HCT116 (cell line): ENCODE measurements at regions not wholly inside any gene's neighbourhood (a gene's known extent, or its start where the extent isn't known, plus 50 kb on each side); places are given as distances from the start of the nearest gene placed in this dataset.

Experiments used
- ATAC-seq: fragments of 200-7000 bp; cut with Tn5 transposase; 2 replicates; pipeline ENCODE4 v1.9.1; 2020; ENCODE audit warnings: mild to moderate bottlenecking, moderate library complexity
- BruUV-seq: library from RNA; stranded (reverse); fragments of 400-500 nt; replicated peaks from 2 replicates; lab custom pipeline; 2021; lab: Mats Ljungman, UMichigan
- CTCF ChIA-PET: fragments of 300-600 bp; sonication (Branson Sonifier 250); formaldehyde crosslinking; loops from one replicate; lab custom pipeline; 2021; ENCODE audit warnings: antibody characterized with exemption; lab: Charles Lee
- POLR2A ChIA-PET: fragments of 300-600, 350-600 bp; sonication (Branson Sonifier 250); formaldehyde crosslinking; loops from one replicate; lab custom pipeline; 2021; ENCODE audit warnings: antibody characterized with exemption; lab: Charles Lee
- RAD21 ChIA-PET, 2 experiments: fragments of 300-600 bp; sonication (Branson Sonifier 250); formaldehyde crosslinking; loops; one replicate each; lab custom pipeline; 2023; ENCODE audit warnings: low total read pairs in 2 of 2; ENCODE audit not compliant: uncharacterized antibody in 2 of 2, unreplicated experiment in 2 of 2, low non-redundant PET in 1 of 2; lab: Charles Lee
- DNase-seq: peaks from one replicate; pipeline ENCODE4 v3.0.0-alpha.2; 2010; ENCODE audit warnings: low read depth, low spot score
- H2AFZ ChIP-seq: fragments of 200-600 bp; shearing (Covaris generic), sonication (generic); 2 replicates; pipeline ENCODE4 v1.6.1; 2017; ENCODE audit warnings: low read depth, mixed run types, mixed read lengths, antibody characterized with exemption, low read length; ENCODE audit not compliant: poor library complexity, severe bottlenecking
- H3K27ac ChIP-seq: 2 replicates; pipeline ENCODE4 v1.5.1; 2012; ENCODE audit warnings: low read depth, low read length
- H3K27me3 ChIP-seq: fragments of 200-600 bp; sonication (generic); 2 replicates; pipeline ENCODE4 v1.6.1; 2016; ENCODE audit warnings: mixed run types, low read length, mixed read lengths; ENCODE audit not compliant: insufficient read depth
- H3K36me3 ChIP-seq, 2 experiments: fragments of 200-500 bp in 1 of 2; fragments of 200-600 bp in 1 of 2; sonication (Bioruptor generic) in 1 of 2; sonication (generic) in 1 of 2; 2 replicates each; pipeline versions ENCODE4 v1.5.1 to v1.6.1; 2014 to 2016; ENCODE audit warnings: low read length in 2 of 2, inconsistent platforms in 1 of 2, mixed read lengths in 1 of 2, mixed run types in 1 of 2; ENCODE audit not compliant: insufficient read depth in 2 of 2, control insufficient read depth in 1 of 2
- H3K4me1 ChIP-seq, 2 experiments: fragments of 200-600 bp in 1 of 2; sonication (generic) in 1 of 2; 2 replicates each; pipeline versions ENCODE4 v1.5.1 to v1.6.1; 2012 to 2017; ENCODE audit warnings: low read length in 2 of 2, inconsistent platforms in 1 of 2, mild to moderate bottlenecking in 1 of 2, mixed read lengths in 1 of 2, mixed run types in 1 of 2, moderate library complexity in 1 of 2; ENCODE audit not compliant: insufficient read depth in 2 of 2, control insufficient read depth in 1 of 2
- H3K4me2 ChIP-seq: fragments of 200-600 bp; sonication (generic); 2 replicates; pipeline ENCODE4 v1.6.1; 2017; ENCODE audit warnings: mixed run types, low read length, mixed read lengths
- H3K4me3 ChIP-seq, 2 experiments: fragments of 200-600 bp in 1 of 2; sonication (generic) in 1 of 2; replicated peaks in 1 of 2; 2 replicates each; pipeline ENCODE4 v1.5.1; 2011 to 2016; ENCODE audit warnings: low read length in 2 of 2, control low read depth in 1 of 2, low read depth in 1 of 2, mild to moderate bottlenecking in 1 of 2, mixed read lengths in 1 of 2, mixed run types in 1 of 2
- H3K79me2 ChIP-seq: fragments of 200-600 bp; sonication (generic); 2 replicates; pipeline ENCODE4 v1.6.1; 2017; ENCODE audit warnings: mild to moderate bottlenecking, mixed run types, low read length, moderate library complexity, mixed read lengths; ENCODE audit not compliant: insufficient read depth
- H3K9ac ChIP-seq: fragments of 200-600 bp; sonication (generic); 2 replicates; pipeline ENCODE4 v1.6.1; 2016; ENCODE audit warnings: low read length, mixed read lengths
- H3K9me2 ChIP-seq: fragments of 200-600 bp; sonication (generic), shearing (Covaris generic); 2 replicates; pipeline ENCODE4 v1.6.1; 2017; ENCODE audit warnings: mixed run types, mild to moderate bottlenecking, moderate library complexity; ENCODE audit not compliant: insufficient read depth
- H3K9me3 ChIP-seq, 2 experiments: fragments of 200-500 bp in 1 of 2; fragments of 200-600 bp in 1 of 2; sonication (Bioruptor generic) in 1 of 2; sonication (generic) in 1 of 2; 2 replicates each; pipeline ENCODE4 v1.6.1; 2014 to 2017; ENCODE audit warnings: low read length in 2 of 2, mixed read lengths in 2 of 2, inconsistent platforms in 1 of 2, low read depth in 1 of 2, mild to moderate bottlenecking in 1 of 2, mixed run types in 1 of 2, moderate library complexity in 1 of 2; ENCODE audit not compliant: control insufficient read depth in 1 of 2, insufficient read depth in 1 of 2
- H4K20me1 ChIP-seq: fragments of 200-600 bp; sonication (generic), shearing (Covaris generic); 2 replicates; pipeline ENCODE4 v1.6.1; 2017; ENCODE audit warnings: mixed run types, mild to moderate bottlenecking, moderate library complexity; ENCODE audit not compliant: insufficient read depth
- CBX3 ChIP-seq: IDR thresholded peaks from 2 replicates; pipeline ENCODE4 v1.6.1; 2012; ENCODE audit warnings: low read depth
- CEBPB ChIP-seq: IDR thresholded peaks from 2 replicates; pipeline ENCODE4 v1.6.1; 2012; ENCODE audit warnings: low read depth
- CTCF ChIP-seq, 3 experiments: fragments of 200-600 bp in 1 of 3; sonication (generic) in 1 of 3; IDR thresholded peaks in 2 of 3; conservative IDR thresholded peaks in 1 of 3; 2 replicates each; pipeline ENCODE4 v1.5.1; 2012 to 2017; ENCODE audit warnings: low read depth in 2 of 3, low read length in 2 of 3, antibody characterized with exemption in 1 of 3, borderline replicate concordance in 1 of 3, control low read depth in 1 of 3, mild to moderate bottlenecking in 1 of 3, mixed read lengths in 1 of 3, mixed run types in 1 of 3, moderate library complexity in 1 of 3; ENCODE audit not compliant: insufficient read depth in 1 of 3
- ELF1 ChIP-seq: IDR thresholded peaks from 2 replicates; pipeline ENCODE4 v1.6.1; 2012; ENCODE audit warnings: low read depth, borderline replicate concordance
- EZH2 ChIP-seq: fragments of 200-600 bp; sonication (generic); IDR thresholded peaks from 2 replicates; pipeline ENCODE4 v1.6.1; 2017; ENCODE audit warnings: antibody characterized with exemption, mixed run types
- EZH2phosphoT487 ChIP-seq: fragments of 200-600 bp; IDR thresholded peaks from 2 replicates; pipeline ENCODE4 v1.6.1; 2018; ENCODE audit warnings: antibody characterized with exemption, borderline replicate concordance
- FOSL1 ChIP-seq: IDR thresholded peaks from 2 replicates; pipeline ENCODE4 v1.6.1; 2012; ENCODE audit warnings: low read depth
- MAX ChIP-seq: IDR thresholded peaks from 2 replicates; pipeline ENCODE4 v1.6.1; 2012
- REST ChIP-seq: IDR thresholded peaks from 2 replicates; pipeline ENCODE4 v1.6.1; 2012; ENCODE audit warnings: low read depth
- SIN3A ChIP-seq: IDR thresholded peaks from 2 replicates; pipeline ENCODE4 v1.6.1; 2012; ENCODE audit warnings: low read depth
- SP1 ChIP-seq: IDR thresholded peaks from 2 replicates; pipeline ENCODE4 v1.6.1; 2012; ENCODE audit warnings: low read depth
- SRF ChIP-seq: IDR thresholded peaks from 2 replicates; pipeline ENCODE4 v1.6.1; 2012; ENCODE audit warnings: low read depth
- YY1 ChIP-seq: IDR thresholded peaks from 2 replicates; pipeline ENCODE4 v1.6.1; 2011; ENCODE audit warnings: low read length, low read depth, moderate library complexity, mild to moderate bottlenecking; ENCODE audit not compliant: insufficient replicate concordance; ENCODE audit errors: extremely low read depth
- ZFX ChIP-seq: fragments of 450-650 bp; IDR thresholded peaks from 2 replicates; pipeline ENCODE4 v1.6.1; 2017
- ZNF274 ChIP-seq: fragments of 200-500 bp; sonication (Bioruptor generic); IDR thresholded peaks from 2 replicates; pipeline ENCODE4 v1.6.1; 2014; ENCODE audit warnings: mild to moderate bottlenecking, low read depth, low read length, inconsistent platforms
- intact Hi-C: fragments of 100-400 bp; cut with micrococcal nuclease; formaldehyde crosslinking; loops from 2 replicates; pipeline ENCODE4 v1.10.0; 2022

GRCh38 chr17:13281626-13282025, 263.8 kb upstream of the ELAC2 start (continued):
- TF ChIP-seq MAX: no peak
- TF ChIP-seq ZFX: no peak
- TF ChIP-seq FOSL1: no peak
- no peak for TF ChIP-seq EZH2
- no peak for TF ChIP-seq EZH2phosphoT487
- TF ChIP-seq ELF1: no peak
- no peak for TF ChIP-seq SIN3A

- ChIA-PET RAD21 (no interaction called here), POLR2A (no interaction called here)
- Histone ChIP-seq H3K36me3 (no peaks in the 10 kb centered on the region), H3K27me3 (peaks cover 25% of the 10 kb centered on the region; the same call in 1 of the 2 replicates), H3K9me3 (no peaks in the 10 kb centered on the region), H3K4me3 (no peak overlapping the region), H3K79me2 (no peaks in the 10 kb centered on the region), H3K9me2 (no peaks in the 10 kb centered on the region), H3K4me1 (no peaks in the 10 kb centered on the region)
- no peak for DNase-seq
- ATAC-seq: no peak
- intact Hi-C loops: no loop called here
- TF ChIP-seq FOSL1 (no peak), CBX3 (no peak), CEBPB (no peak), ZNF274 (no peak), ZFX (no peak)
- TF ChIP-seq, all 23 proteins: peak for 0
- Histone ChIP-seq H2AFZ (no peak overlapping the region), H4K20me1 (no peaks in the 10 kb centered on the region), H3K9ac (no peak overlapping the region), H3K4me2 (no peak overlapping the region), H3K27ac (no peak overlapping the region)
- CTCF ChIA-PET: no interaction called here
- no TSS peak for BruUV-seq
These were observed 256.0 kb upstream of the ELAC2 start for GRCh38 chr17:13273806-13274205.

GRCh38 chr17:13272296-13272695, 254.5 kb upstream of the ELAC2 start:
- intact Hi-C loops: no loop called here
- Histone ChIP-seq H3K27me3 (peaks cover 38% of the 10 kb centered on the region; the same call in 1 of the 2 replicates), H4K20me1 (no peaks in the 10 kb centered on the region), H3K9ac (no peak overlapping the region), H3K79me2 (no peaks in the 10 kb centered on the region), H3K27ac (no peak overlapping the region), H2AFZ (no peak overlapping the region), H3K36me3 (no peaks in the 10 kb centered on the region), H3K4me3 (no peak overlapping the region), H3K4me2 (no peak overlapping the region), H3K4me1 (no peaks in the 10 kb centered on the region), H3K9me2 (no peaks in the 10 kb centered on the region), H3K9me3 (no peaks in the 10 kb centered on the region)
- ChIA-PET RAD21 (no interaction called here), CTCF (no interaction called here), POLR2A (no interaction called here)
- DNase-seq: no peak
- no TSS peak for BruUV-seq
- ATAC-seq: no peak
- TF ChIP-seq REST: no peak
- no peak for TF ChIP-seq SP1
- TF ChIP-seq MAX: no peak
- TF ChIP-seq ELF1: no peak
- TF ChIP-seq CTCF (IDR thresholded peaks at IDR 0.05 in 2 of 3, conservative IDR thresholded peaks at IDR 0.05 in 1 of 3; ENCODE audit: borderline replicate concordance in 1 of 3, insufficient read depth in 1 of 3, low read depth in 2 of 3, low read length in 2 of 3): no peak
- no peak for TF ChIP-seq SRF
- no peak for TF ChIP-seq YY1
